Activated T-cell treated with anti-CD3 and anti-CD28 coated beads, Interleukin-2, amount 50 U/mL, for 48 hours (primary cell): ENCODE measurements at regions not wholly inside any gene's neighbourhood (a gene's known extent, or its start where the extent isn't known, plus 50 kb on each side); places are given as distances from the start of the nearest gene placed in this dataset.
"Not testable (repeated sequence)": the region's sequence is repeated elsewhere in the genome, so short reads cannot be mapped to it uniquely, and the experiment has no call there.

Experiments
- DNase-seq, 2 experiments: peaks; one replicate each; pipeline ENCODE4 v3.0.0-alpha.2; 2020

- no peak for DNase-seq
Measured at GRCh38 chr17:43315369-43315768, 81.6 kb upstream of the RNU2-1 start.

GRCh38 chr17:43314611-43315011, 80.8 kb upstream of the RNU2-1 start:
- DNase-seq = peak; percentile 44 to 59

DNA sequence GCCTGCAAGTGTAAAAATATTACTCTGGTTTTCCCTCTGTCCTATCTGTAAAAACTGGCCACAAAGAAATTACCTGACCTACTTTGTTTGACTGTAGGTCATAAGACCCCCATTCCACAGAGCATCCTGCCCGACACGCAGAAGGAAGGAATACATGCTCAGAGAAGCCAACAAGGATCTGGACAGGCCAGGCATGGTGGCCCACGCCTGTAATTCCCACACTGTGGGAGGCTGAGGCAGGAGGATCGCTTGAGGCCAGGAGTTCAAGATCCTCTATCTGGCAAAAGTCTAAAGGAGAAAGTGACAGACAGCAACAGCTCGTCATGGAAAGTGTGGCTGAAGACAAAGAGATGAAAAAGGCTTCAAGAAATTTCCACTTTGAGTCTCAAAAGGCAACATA, 78.2 kb upstream of the RNU2-1 start:
- peak in 1 of 2 experiments; percentile 16 for DNase-seq

- DNase-seq = peak in 1 of 2 experiments; percentile 19
Measured at GRCh38 chr17:43309505-43310332, 75.9 kb upstream of the RNU2-1 start.

DNA sequence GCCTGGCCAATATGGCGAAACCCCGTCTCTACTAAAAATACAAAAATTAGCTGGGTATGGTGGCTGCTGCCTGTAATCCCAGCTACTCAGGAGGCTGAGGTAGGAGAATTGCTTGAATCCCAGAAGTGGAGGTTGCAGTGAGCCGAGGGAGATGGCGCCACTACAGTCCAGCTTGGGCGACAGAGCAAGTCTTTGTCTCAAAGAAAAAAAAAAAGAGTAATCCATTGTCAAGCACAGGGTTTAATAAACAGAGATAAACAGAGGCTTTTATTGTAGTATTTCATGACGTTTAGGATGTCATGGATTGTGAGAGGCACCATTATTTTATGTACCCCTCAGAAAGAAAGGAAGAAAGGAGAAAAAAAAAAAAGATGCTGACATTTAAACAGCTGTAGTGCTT, 75.2 kb upstream of the RNU2-1 start:
- no peak for DNase-seq

DNA sequence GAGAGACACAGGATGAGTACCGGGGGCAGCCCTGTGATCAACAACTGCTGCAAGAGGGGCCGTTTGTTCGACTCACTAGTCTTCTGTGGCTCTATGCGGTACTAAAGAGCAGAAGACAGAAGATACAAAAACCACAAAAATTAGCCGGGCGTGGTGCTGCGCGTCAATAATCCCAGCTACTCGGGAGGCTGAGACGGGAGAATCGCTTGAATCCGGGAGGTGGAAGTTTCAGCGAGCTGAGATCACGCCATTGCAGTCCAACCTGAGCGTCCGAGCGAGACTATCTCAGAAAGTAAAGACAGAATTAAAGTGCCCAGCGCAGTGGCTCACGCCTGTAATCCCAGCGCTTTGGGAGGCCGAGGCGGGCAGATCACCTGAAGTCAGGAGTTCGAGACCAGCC, 71.0 kb upstream of the RNU2-1 start:
- DNase-seq = peak in 1 of 2 experiments; percentile 8

GRCh38 chr17:43303049-43303448, 69.3 kb upstream of the RNU2-1 start:
- not testable (repeated sequence) for DNase-seq

DNA sequence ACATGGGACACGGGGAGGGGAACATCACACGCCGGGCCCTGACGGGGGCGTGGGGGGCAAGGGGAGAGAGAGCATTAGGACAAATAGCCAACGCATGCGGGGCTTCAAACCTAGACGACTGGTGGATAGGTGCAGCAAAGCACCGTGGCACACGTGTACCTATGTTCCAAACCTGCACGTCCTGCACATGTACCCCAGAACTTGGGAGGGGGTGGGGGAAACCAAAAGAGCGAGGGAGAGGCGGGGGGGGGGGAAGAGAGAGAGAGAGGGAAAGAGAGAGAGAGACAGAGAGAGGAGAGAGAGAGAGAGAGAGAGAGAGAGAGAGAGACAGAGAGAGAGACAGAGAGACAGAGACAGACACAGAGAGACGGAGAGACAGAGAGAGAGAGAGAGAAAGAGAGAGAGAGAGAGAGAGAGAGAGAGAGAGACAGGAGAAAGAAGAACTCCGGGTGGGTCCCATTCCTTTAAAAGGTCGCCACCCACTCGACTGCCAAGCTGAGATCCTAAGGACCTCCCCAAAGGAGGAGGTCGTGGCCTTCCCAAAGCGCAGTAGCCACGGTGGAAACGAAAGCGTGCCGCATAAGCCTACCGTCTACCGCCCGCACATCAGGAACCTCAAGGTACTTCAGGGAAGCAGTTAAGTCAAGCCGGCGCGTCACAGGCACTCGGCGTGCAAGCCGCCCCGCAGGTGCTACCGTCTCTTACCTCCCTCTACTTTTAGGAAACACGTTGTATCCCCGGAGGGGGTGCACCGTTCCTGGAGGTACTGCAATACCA, 65.7 kb upstream of the RNU2-1 start:
- not testable (repeated sequence) for DNase-seq

DNA sequence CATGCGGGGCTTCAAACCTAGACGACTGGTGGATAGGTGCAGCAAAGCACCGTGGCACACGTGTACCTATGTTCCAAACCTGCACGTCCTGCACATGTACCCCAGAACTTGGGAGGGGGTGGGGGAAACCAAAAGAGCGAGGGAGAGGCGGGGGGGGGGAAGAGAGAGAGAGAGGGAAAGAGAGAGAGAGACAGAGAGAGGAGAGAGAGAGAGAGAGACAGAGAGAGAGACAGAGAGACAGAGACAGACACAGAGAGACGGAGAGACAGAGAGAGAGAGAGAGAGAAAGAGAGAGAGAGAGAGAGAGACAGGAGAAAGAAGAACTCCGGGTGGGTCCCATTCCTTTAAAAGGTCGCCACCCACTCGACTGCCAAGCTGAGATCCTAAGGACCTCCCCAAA, 55.9 kb upstream of the RNU2-1 start:
- DNase-seq = not testable (repeated sequence)

GRCh38 chr17:43283606-43284005, 49.8 kb upstream of the RNU2-1 start:
- DNase-seq = peak in 1 of 2 experiments; percentile 18
